GM23248 (cell line): ENCODE measurements at regions not wholly inside any gene's neighbourhood (a gene's known extent, or its start where the extent isn't known, plus 50 kb on each side); places are given as distances from the start of the nearest gene placed in this dataset.

ENCODE experiments used
- DNase-seq: peaks from one replicate; pipeline ENCODE4 v3.0.0-alpha.2; 2015
- H2AFZ ChIP-seq: fragments of 200-600 bp; sonication (generic); 2 replicates; pipeline ENCODE4 v1.6.1; 2016; ENCODE audit warnings: antibody characterized with exemption
- H3F3A ChIP-seq: fragments of 200-600 bp; sonication (generic); 2 replicates; pipeline ENCODE4 v1.6.1; 2016; ENCODE audit warnings: mild to moderate bottlenecking, antibody characterized with exemption, mixed run types; ENCODE audit not compliant: insufficient read depth
- H3K27ac ChIP-seq: fragments of 200-600 bp; sonication (generic); 2 replicates; pipeline ENCODE4 v1.5.1; 2016; ENCODE audit warnings: mild to moderate bottlenecking
- H3K27me3 ChIP-seq: fragments of 200-600 bp; sonication (generic); replicated peaks from 2 replicates; pipeline ENCODE4 v1.6.1; 2016; ENCODE audit warnings: mild to moderate bottlenecking; ENCODE audit not compliant: insufficient read depth
- H3K36me3 ChIP-seq: fragments of 200-600 bp; sonication (generic); 2 replicates; pipeline ENCODE4 v1.6.1; 2016; ENCODE audit warnings: low read depth, mild to moderate bottlenecking
- H3K4me1 ChIP-seq: fragments of 200-600 bp; sonication (generic); 2 replicates; pipeline ENCODE4 v1.6.1; 2016; ENCODE audit warnings: mild to moderate bottlenecking; ENCODE audit not compliant: insufficient read depth
- H3K4me2 ChIP-seq: fragments of 200-600 bp; sonication (generic); one replicate; pipeline ENCODE4 v1.6.1; 2016; ENCODE audit warnings: mild to moderate bottlenecking; ENCODE audit not compliant: unreplicated experiment
- H3K4me3 ChIP-seq: fragments of 200-600 bp; sonication (generic); 2 replicates; pipeline ENCODE4 v1.5.1; 2016; ENCODE audit warnings: mild to moderate bottlenecking
- H3K79me2 ChIP-seq: fragments of 200-600 bp; sonication (generic); 2 replicates; pipeline ENCODE4 v1.6.1; 2016; ENCODE audit warnings: mild to moderate bottlenecking; ENCODE audit not compliant: insufficient read depth
- H3K9ac ChIP-seq: fragments of 200-600 bp; sonication (generic); 2 replicates; pipeline ENCODE4 v1.6.1; 2016; ENCODE audit warnings: mild to moderate bottlenecking
- H3K9me2 ChIP-seq: fragments of 200-600 bp; sonication (generic); 2 replicates; pipeline ENCODE4 v1.6.1; 2016; ENCODE audit warnings: mixed run types, mild to moderate bottlenecking, moderate library complexity; ENCODE audit not compliant: insufficient read depth
- H3K9me3 ChIP-seq: fragments of 200-600 bp; sonication (generic); one replicate; pipeline ENCODE4 v1.6.1; 2017; ENCODE audit warnings: low read depth
- H4K20me1 ChIP-seq: fragments of 200-600 bp; sonication (generic); 2 replicates; pipeline ENCODE4 v1.6.0; 2016; ENCODE audit not compliant: insufficient read depth
- EZH2 ChIP-seq: fragments of 200-600 bp; sonication (generic); IDR thresholded peaks from 2 replicates; pipeline ENCODE4 v1.6.1; 2018; ENCODE audit warnings: antibody characterized with exemption, mild to moderate bottlenecking; ENCODE audit not compliant: insufficient read depth, poor library complexity, severe bottlenecking
- EZH2phosphoT487 ChIP-seq: fragments of 200-600 bp; sonication (generic); IDR thresholded peaks from 2 replicates; pipeline ENCODE4 v1.6.1; 2018; ENCODE audit warnings: antibody characterized with exemption, moderate library complexity, mild to moderate bottlenecking, low read depth; ENCODE audit not compliant: insufficient read depth
- WGBS, 2 experiments: methylation state at CpG; one replicate each; pipeline ENCODE4 v1.1.6; 2015 to 2017; ENCODE audit warnings: low lambda C conversion rate in 2 of 2, low coverage in 1 of 2; ENCODE audit errors: missing lambda C conversion rate in 2 of 2; 5-methylcytosine and 5-hydroxymethylcytosine counted together
- in situ Hi-C: fragments of 300-500 bp; cut with MboI; formaldehyde crosslinking; loops from 2 replicates; pipeline ENCODE4 v1.15.0; 2020

GRCh38 chr18:73617981-73618380 lies 529.7 kb downstream of the FBXO15 start:
- H3F3A ChIP-seq: peaks cover 22% of the 10 kb centered on the region
- no peaks in the 10 kb centered on the region for H3K9me2 ChIP-seq
- no peaks in the 10 kb centered on the region for H3K79me2 ChIP-seq
- H2AFZ ChIP-seq: no peak overlapping the region
- TF ChIP-seq EZH2phosphoT487 (no peak), EZH2 (no peak)
- no peaks in the 10 kb centered on the region for H3K27me3 ChIP-seq
- H3K9ac ChIP-seq: no peak overlapping the region
- peaks cover 22% of the 10 kb centered on the region for H3K4me1 ChIP-seq
- H3K9me3 ChIP-seq: no peaks in the 10 kb centered on the region
- no peaks in the 10 kb centered on the region for H4K20me1 ChIP-seq
- H3K27ac ChIP-seq: no peak overlapping the region
- in situ Hi-C loops: no loop called here
- no peaks in the 10 kb centered on the region for H3K36me3 ChIP-seq
- no peak overlapping the region for H3K4me2 ChIP-seq
- H3K4me3 ChIP-seq: no peak overlapping the region
- DNase-seq: no peak

DNA sequence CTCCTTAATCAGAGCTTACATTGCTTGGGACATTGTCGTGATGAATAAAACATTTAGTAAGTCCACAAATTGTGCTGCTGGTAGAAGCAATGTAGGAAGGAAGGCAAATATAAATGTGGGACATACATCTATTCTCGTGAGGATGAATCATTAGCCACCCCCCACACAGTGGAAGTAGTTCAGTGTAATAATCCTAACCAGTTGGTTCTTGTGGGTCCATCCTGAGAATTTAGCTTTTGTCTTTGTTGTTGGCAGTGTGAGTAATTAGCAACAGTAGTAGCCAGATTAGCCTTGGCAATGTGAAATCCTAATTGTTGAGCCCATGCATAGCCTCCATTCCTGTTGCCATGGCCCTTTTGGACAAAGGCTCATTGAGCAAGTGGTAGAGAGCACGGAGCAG lies 532.1 kb downstream of the FBXO15 start:
- Histone ChIP-seq H2AFZ (0 out of 2 replicates have a peak overlapping the region, but pooled peaks have one; percentile 10), H3K9me3 (no peaks in the 10 kb centered on the region), H3K27ac (peak overlapping the region; percentile 36), H3K79me2 (no peaks in the 10 kb centered on the region), H3F3A (peaks cover 22% of the 10 kb centered on the region), H3K9me2 (no peaks in the 10 kb centered on the region; the same call in 1 of the 2 replicates), H3K27me3 (no peaks in the 10 kb centered on the region), H3K4me2 (no peak overlapping the region), H3K4me3 (no peak overlapping the region), H3K4me1 (peaks cover 22% of the 10 kb centered on the region), H4K20me1 (no peaks in the 10 kb centered on the region), H3K36me3 (no peaks in the 10 kb centered on the region), H3K9ac (no peak overlapping the region)
- in situ Hi-C loops: no loop called here
- DNase-seq: peak; percentile 18
- WGBS, 2 experiments: 26 to 33% methylated on average over 3 of the region's 3 CpGs
- TF ChIP-seq EZH2 (no peak), EZH2phosphoT487 (no peak)

GRCh38 chr18:73614812-73615211 lies 532.8 kb downstream of the FBXO15 start:
- Histone ChIP-seq H3K9me2 (no peaks in the 10 kb centered on the region; the same call in 1 of the 2 replicates), H3K9me3 (no peaks in the 10 kb centered on the region), H3K27me3 (no peaks in the 10 kb centered on the region), H3K4me3 (no peak overlapping the region), H3K9ac (no peak overlapping the region), H3K4me2 (peak overlapping the region; percentile 38), H3K27ac (peak overlapping the region; percentile 36), H3K36me3 (no peaks in the 10 kb centered on the region), H3K79me2 (no peaks in the 10 kb centered on the region), H3K4me1 (peaks cover 22% of the 10 kb centered on the region), H3F3A (peaks cover 22% of the 10 kb centered on the region), H4K20me1 (no peaks in the 10 kb centered on the region), H2AFZ (no peak overlapping the region)
- in situ Hi-C loops: no loop called here
- peak; percentile 84 for DNase-seq
- WGBS, 2 experiments: 0 to 6% methylated on average over 1 of the region's 1 CpG
- TF ChIP-seq EZH2: no peak
- TF ChIP-seq EZH2phosphoT487: no peak

GRCh38 chr18:73613706-73614340 lies 533.8 kb downstream of the FBXO15 start:
- H3K4me3 ChIP-seq: no peak overlapping the region
- in situ Hi-C loops: no loop called here

More at GRCh38 chr18:73613706-73614340, 533.8 kb downstream of the FBXO15 start:
- Histone ChIP-seq H3K4me1 (peaks cover 22% of the 10 kb centered on the region), H4K20me1 (no peaks in the 10 kb centered on the region), H3K9me2 (no peaks in the 10 kb centered on the region; the same call in 1 of the 2 replicates), H2AFZ (no peak overlapping the region), H3K9me3 (no peaks in the 10 kb centered on the region), H3K27me3 (no peaks in the 10 kb centered on the region), H3K27ac (0 out of 2 replicates have a peak overlapping the region, but pooled peaks have one; percentile 36), H3K79me2 (no peaks in the 10 kb centered on the region), H3K4me2 (peak overlapping the region; percentile 38), H3K9ac (no peak overlapping the region), H3F3A (peaks cover 22% of the 10 kb centered on the region), H3K36me3 (no peaks in the 10 kb centered on the region)
- peak; percentile 32 for DNase-seq
- TF ChIP-seq EZH2phosphoT487 (no peak), EZH2 (no peak)
- WGBS, 2 experiments: 33 to 34% methylated on average over 1 of the region's 1 CpG
